MM.1S (cell line): ENCODE measurements at regions not wholly inside any gene's neighbourhood (a gene's known extent, or its start where the extent isn't known, plus 50 kb on each side); places are given as distances from the start of the nearest gene placed in this dataset.

Experiments
- CTCF ChIP-seq: fragments of 300-600 bp; sonication (generic); IDR thresholded peaks from 2 replicates; pipeline ENCODE4 v1.5.1; 2016; ENCODE audit warnings: antibody characterized with exemption, low read length, mixed read lengths
- EZH2phosphoT487 ChIP-seq: fragments of 300-600 bp; sonication (generic); IDR thresholded peaks from 2 replicates; pipeline ENCODE4 v1.6.1; 2018; ENCODE audit warnings: antibody characterized with exemption, low read length

GRCh38 chr11:120039039-120039438 is 98.9 kb downstream of the TRIM29 start:
- TF ChIP-seq EZH2phosphoT487, result no peak
- TF ChIP-seq CTCF, result no peak
